Astrocyte (in vitro differentiated cells and primary cell): ENCODE measurements at regions not wholly inside any gene's neighbourhood (a gene's known extent, or its start where the extent isn't known, plus 50 kb on each side); places are given as distances from the start of the nearest gene placed in this dataset.

Experiments used
- CTCF ChIP-seq: IDR thresholded peaks from 2 replicates; pipeline ENCODE4 v1.5.1; 2011; ENCODE audit warnings: low read depth, mild to moderate bottlenecking, inconsistent platforms, low read length, moderate library complexity; ENCODE audit not compliant: insufficient read depth
- EZH2 ChIP-seq: IDR thresholded peaks from 2 replicates; pipeline ENCODE4 v1.6.1; 2012; ENCODE audit warnings: mild to moderate bottlenecking, low read length, inconsistent platforms; ENCODE audit not compliant: insufficient read depth

GRCh38 chr11:92022499-92022898 is 202.1 kb upstream of the FAT3 start:
- TF ChIP-seq EZH2 (no peak), CTCF (no peak)
